GM12874 (cell line): ENCODE measurements at regions not wholly inside any gene's neighbourhood (a gene's known extent, or its start where the extent isn't known, plus 50 kb on each side); places are given as distances from the start of the nearest gene placed in this dataset.

Experiments
- TF ChIP-seq, protein P1 (sequence below): IDR thresholded peaks from 2 replicates; pipeline ENCODE4 v1.5.1; 2011; ENCODE audit warnings: low read depth, mild to moderate bottlenecking, control low read depth, low read length, moderate library complexity; ENCODE audit not compliant: insufficient read depth

- TF ChIP-seq, protein P1, sequence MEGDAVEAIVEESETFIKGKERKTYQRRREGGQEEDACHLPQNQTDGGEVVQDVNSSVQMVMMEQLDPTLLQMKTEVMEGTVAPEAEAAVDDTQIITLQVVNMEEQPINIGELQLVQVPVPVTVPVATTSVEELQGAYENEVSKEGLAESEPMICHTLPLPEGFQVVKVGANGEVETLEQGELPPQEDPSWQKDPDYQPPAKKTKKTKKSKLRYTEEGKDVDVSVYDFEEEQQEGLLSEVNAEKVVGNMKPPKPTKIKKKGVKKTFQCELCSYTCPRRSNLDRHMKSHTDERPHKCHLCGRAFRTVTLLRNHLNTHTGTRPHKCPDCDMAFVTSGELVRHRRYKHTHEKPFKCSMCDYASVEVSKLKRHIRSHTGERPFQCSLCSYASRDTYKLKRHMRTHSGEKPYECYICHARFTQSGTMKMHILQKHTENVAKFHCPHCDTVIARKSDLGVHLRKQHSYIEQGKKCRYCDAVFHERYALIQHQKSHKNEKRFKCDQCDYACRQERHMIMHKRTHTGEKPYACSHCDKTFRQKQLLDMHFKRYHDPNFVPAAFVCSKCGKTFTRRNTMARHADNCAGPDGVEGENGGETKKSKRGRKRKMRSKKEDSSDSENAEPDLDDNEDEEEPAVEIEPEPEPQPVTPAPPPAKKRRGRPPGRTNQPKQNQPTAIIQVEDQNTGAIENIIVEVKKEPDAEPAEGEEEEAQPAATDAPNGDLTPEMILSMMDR = no peak
These were observed 694.8 kb upstream of the NR2F2 start for GRCh38 chr15:95635666-95636065.

DNA sequence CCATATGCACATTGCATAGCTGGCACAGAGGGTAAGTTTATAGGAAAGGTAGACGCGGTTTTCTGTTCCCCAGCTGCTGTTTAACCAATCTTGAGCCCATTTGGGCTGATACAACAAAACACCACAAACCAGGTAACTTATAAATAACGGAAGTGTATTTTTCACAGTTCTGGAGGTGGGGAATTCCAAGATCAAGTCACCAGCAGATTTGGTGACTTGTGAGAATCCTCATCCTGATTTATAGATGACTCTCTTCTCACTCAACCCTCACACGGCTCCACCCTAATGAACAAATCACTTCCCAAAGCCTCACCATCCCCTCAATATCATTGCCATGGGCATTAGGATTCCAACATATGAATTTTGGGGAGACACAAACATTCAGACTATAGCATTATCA is 694.4 kb upstream of the NR2F2 start:
- TF ChIP-seq, protein P1 = no peak

DNA sequence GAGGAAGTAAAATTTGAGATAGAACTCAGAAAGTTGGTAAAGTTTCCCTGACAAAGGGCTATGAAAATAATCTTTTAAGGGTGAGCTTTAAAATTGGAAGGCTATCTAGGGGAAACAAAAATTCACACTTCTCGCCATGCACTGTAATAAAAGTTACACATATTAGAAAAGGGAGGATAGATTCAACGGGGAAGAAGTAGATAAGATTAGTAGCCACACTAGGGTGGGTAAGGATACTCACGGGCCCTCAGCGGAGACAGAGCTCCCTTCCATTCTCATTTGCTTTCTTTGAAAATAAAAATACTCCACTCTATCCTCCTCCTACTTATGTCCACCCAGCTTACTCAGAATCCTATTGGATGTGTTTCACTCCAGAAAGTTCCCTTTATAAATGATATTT is 691.3 kb upstream of the NR2F2 start:
- TF ChIP-seq, protein P1 = no peak

- TF ChIP-seq, protein P1 = no peak
These were observed 686.2 kb upstream of the NR2F2 start for GRCh38 chr15:95644100-95644875.

DNA sequence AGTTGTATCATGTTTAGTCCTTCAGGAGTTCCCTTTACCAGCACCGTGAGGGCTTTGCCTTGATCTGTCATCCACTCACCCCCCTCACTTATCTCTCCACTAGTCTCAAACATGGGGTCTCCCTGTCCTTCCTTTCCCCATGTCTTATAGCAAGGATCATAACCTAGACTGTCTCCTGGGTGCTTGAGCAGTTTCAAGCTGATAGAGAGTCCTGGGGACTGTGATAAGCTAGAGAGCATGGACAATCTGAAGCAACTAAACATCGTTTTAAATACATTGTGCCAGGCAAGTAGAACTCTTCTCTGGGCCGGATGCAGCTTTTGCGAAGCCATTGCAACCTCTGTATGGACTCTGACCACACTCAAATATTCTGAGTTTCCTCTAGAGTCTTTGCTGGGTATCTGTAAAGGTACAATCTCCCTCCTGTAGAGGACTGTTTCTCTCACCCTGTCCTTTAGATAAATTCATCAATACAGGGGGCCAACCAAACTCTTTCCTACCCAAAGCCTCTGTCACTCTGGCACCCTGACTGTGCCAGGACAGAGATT is 684.6 kb upstream of the NR2F2 start:
- TF ChIP-seq, protein P1 = no peak

DNA sequence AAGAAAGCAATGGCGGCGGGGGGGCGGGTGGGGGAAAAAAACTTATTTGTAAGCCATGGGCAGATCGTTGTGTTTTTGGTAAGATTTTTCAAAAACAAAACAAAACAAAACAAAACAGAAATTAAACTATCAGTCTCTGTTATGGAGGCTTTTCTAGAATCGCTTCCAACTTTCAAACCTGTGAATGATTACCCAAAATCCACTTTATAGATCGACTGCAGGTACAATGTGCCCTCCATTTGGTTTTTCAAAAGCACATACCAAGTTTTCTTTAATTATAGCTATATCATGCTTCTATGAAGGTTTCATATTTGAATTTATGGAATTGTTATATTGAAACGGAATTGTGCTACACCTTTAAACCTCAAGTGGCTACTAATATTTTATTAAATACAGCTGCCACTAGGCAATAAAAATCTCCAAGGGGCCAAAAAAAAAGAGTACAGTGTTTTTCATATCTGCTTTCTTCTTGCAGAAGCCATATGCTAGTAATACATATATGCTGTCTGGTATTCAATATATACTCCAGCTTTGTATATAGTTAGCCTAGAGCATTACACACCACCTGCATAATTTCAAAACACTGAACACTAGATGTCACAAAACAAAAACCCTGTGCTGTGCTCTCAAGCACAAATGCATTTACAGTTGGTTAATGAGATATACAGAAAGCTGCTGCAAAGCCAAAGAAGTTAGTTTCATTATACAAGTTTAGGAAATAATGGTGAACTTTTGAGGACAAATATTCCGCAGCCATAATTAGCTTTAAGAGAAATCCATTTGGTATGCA is 683.8 kb upstream of the NR2F2 start:
- TF ChIP-seq, protein P1 = no peak

- TF ChIP-seq, protein P1 = no peak
These were observed 682.8 kb upstream of the NR2F2 start for GRCh38 chr15:95647531-95648277.
